ENCODE measurements at regions not wholly inside any gene's neighbourhood (a gene's known extent, or its start where the extent isn't known, plus 50 kb on each side); places are given as distances from the start of the nearest gene placed in this dataset.

- Histone ChIP-seq H3K27me3 (ENCODE audit: insufficient read depth, low read depth, severe bottlenecking) (no peaks in the 10 kb centered on the region), H3K36me3 (no peaks in the 10 kb centered on the region), H3K27ac (no peak overlapping the region), H3K4me3 (ENCODE audit: low read depth, low read length) (no peak overlapping the region), H3K9me3 (ENCODE audit: severe bottlenecking) (no peaks in the 10 kb centered on the region)
- TF ChIP-seq, protein P1, sequence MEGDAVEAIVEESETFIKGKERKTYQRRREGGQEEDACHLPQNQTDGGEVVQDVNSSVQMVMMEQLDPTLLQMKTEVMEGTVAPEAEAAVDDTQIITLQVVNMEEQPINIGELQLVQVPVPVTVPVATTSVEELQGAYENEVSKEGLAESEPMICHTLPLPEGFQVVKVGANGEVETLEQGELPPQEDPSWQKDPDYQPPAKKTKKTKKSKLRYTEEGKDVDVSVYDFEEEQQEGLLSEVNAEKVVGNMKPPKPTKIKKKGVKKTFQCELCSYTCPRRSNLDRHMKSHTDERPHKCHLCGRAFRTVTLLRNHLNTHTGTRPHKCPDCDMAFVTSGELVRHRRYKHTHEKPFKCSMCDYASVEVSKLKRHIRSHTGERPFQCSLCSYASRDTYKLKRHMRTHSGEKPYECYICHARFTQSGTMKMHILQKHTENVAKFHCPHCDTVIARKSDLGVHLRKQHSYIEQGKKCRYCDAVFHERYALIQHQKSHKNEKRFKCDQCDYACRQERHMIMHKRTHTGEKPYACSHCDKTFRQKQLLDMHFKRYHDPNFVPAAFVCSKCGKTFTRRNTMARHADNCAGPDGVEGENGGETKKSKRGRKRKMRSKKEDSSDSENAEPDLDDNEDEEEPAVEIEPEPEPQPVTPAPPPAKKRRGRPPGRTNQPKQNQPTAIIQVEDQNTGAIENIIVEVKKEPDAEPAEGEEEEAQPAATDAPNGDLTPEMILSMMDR (IDR thresholded peaks at IDR 0.05; ENCODE audit: low read depth, low read length), result no peak
- DNase-seq, result no peak
Measured at GRCh38 chr1:59074598-59074997, 222.3 kb upstream of the FGGY start.

DNA sequence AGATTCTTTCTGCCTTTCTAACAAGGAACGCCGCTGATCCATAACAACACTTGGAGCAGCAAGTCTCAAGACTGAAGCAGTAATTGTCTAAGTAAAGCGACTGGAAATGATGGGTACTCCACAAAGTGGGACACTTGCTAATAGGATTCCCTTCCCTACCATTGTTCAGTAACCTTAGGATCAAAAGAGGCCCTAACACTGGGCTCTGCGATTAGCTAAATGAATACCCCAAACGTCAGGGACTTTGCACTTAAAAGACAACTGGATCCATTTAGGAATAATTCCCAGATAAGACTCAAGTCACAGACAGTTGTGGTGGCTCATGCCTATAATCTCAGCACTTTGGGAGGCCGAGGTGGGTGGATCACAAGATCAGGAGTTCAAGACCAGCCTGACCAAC, 221.9 kb upstream of the FGGY start:
- Histone ChIP-seq H3K27ac (no peak overlapping the region), H3K27me3 (ENCODE audit: insufficient read depth, low read depth, severe bottlenecking) (no peaks in the 10 kb centered on the region), H3K36me3 (no peaks in the 10 kb centered on the region), H3K9me3 (ENCODE audit: severe bottlenecking) (no peaks in the 10 kb centered on the region), H3K4me3 (ENCODE audit: low read depth, low read length) (no peak overlapping the region)
- TF ChIP-seq, protein P1 (IDR thresholded peaks at IDR 0.05; ENCODE audit: low read depth, low read length), result no peak
- DNase-seq, result no peak

- DNase-seq, result no peak
- no peaks in the 10 kb centered on the region for H3K36me3 ChIP-seq
- TF ChIP-seq, protein P1 (IDR thresholded peaks at IDR 0.05; ENCODE audit: low read depth, low read length), result no peak
- H3K4me3 ChIP-seq (ENCODE audit: low read depth, low read length), result no peak overlapping the region
- no peaks in the 10 kb centered on the region for H3K27me3 ChIP-seq (ENCODE audit: insufficient read depth, low read depth, severe bottlenecking)
- H3K9me3 ChIP-seq (ENCODE audit: severe bottlenecking), result no peaks in the 10 kb centered on the region
- no peak overlapping the region for H3K27ac ChIP-seq
Measured at GRCh38 chr1:59076612-59077011, 220.3 kb upstream of the FGGY start.

- H3K36me3 ChIP-seq, result no peaks in the 10 kb centered on the region
- no peaks in the 10 kb centered on the region for H3K27me3 ChIP-seq (ENCODE audit: insufficient read depth, low read depth, severe bottlenecking)
- H3K9me3 ChIP-seq (ENCODE audit: severe bottlenecking), result no peaks in the 10 kb centered on the region
- H3K27ac ChIP-seq, result no peak overlapping the region
- DNase-seq, result no peak
- TF ChIP-seq, protein P1 (IDR thresholded peaks at IDR 0.05; ENCODE audit: low read depth, low read length), result no peak
- H3K4me3 ChIP-seq (ENCODE audit: low read depth, low read length), result no peak overlapping the region
Measured at GRCh38 chr1:59077466-59078069, 219.3 kb upstream of the FGGY start.

GRCh38 chr1:59078070-59078800, 218.7 kb upstream of the FGGY start:
- no peak for DNase-seq
- H3K27ac ChIP-seq, result no peak overlapping the region

More at GRCh38 chr1:59078070-59078800, 218.7 kb upstream of the FGGY start:
- H3K36me3 ChIP-seq, result no peaks in the 10 kb centered on the region
- H3K27me3 ChIP-seq (ENCODE audit: insufficient read depth, low read depth, severe bottlenecking), result no peaks in the 10 kb centered on the region
- TF ChIP-seq, protein P1 (IDR thresholded peaks at IDR 0.05; ENCODE audit: low read depth, low read length), result no peak
- H3K9me3 ChIP-seq (ENCODE audit: severe bottlenecking), result no peaks in the 10 kb centered on the region
- H3K4me3 ChIP-seq (ENCODE audit: low read depth, low read length), result no peak overlapping the region
